Mesendoderm (in vitro differentiated cells): ENCODE measurements at regions not wholly inside any gene's neighbourhood (a gene's known extent, or its start where the extent isn't known, plus 50 kb on each side); places are given as distances from the start of the nearest gene placed in this dataset.
A peak's percentile ranks its signal among the peaks of the same experiment; 100 is the strongest.

Experiments
- DNase-seq: peaks from one replicate; pipeline ENCODE4 v3.0.0; 2013
- H2AK5ac ChIP-seq: 2 replicates; pipeline ENCODE4 v1.6.1; 2013; ENCODE audit warnings: low read length, inconsistent platforms
- H2BK120ac ChIP-seq: 2 replicates; pipeline ENCODE4 v1.6.1; 2013; ENCODE audit warnings: low read depth, mild to moderate bottlenecking, low read length, moderate library complexity, mixed read lengths
- H2BK15ac ChIP-seq: replicated peaks from 2 replicates; pipeline ENCODE4 v1.6.1; 2013; ENCODE audit warnings: low read depth, mild to moderate bottlenecking, moderate library complexity
- H2BK5ac ChIP-seq: 2 replicates; pipeline ENCODE4 v1.6.1; 2013; ENCODE audit warnings: low read length, inconsistent platforms
- H3K18ac ChIP-seq: 2 replicates; pipeline ENCODE4 v1.6.1; 2013; ENCODE audit warnings: mild to moderate bottlenecking, low read length, mixed read lengths
- H3K23ac ChIP-seq: one replicate; pipeline ENCODE4 v1.6.1; 2013; ENCODE audit warnings: low read length
- H3K27ac ChIP-seq: 2 replicates; pipeline ENCODE4 v1.5.1; 2013; ENCODE audit warnings: low read depth, mild to moderate bottlenecking, inconsistent platforms, low read length, moderate library complexity
- H3K27me3 ChIP-seq: 2 replicates; pipeline ENCODE4 v1.6.1; 2013; ENCODE audit warnings: low read length, control low read depth, mild to moderate bottlenecking, inconsistent platforms; ENCODE audit not compliant: insufficient read depth, poor library complexity
- H3K36me3 ChIP-seq: 2 replicates; pipeline ENCODE4 v1.6.1; 2013; ENCODE audit warnings: low read length, inconsistent platforms; ENCODE audit not compliant: control insufficient read depth, insufficient read depth
- H3K4ac ChIP-seq: one replicate; pipeline ENCODE4 v1.6.1; 2013; ENCODE audit warnings: low read depth, mild to moderate bottlenecking, low read length, moderate library complexity
- H3K4me1 ChIP-seq: 2 replicates; pipeline ENCODE4 v1.6.1; 2013; ENCODE audit warnings: low read depth, low read length, inconsistent platforms; ENCODE audit not compliant: control insufficient read depth
- H3K4me2 ChIP-seq: 2 replicates; pipeline ENCODE4 v1.6.1; 2013; ENCODE audit warnings: low read length
- H3K4me3 ChIP-seq: 2 replicates; pipeline ENCODE4 v1.5.1; 2013; ENCODE audit warnings: mild to moderate bottlenecking, low read length
- H3K56ac ChIP-seq: one replicate; pipeline ENCODE4 v1.6.1; 2013; ENCODE audit warnings: low read length
- H3K79me1 ChIP-seq: 2 replicates; pipeline ENCODE4 v1.6.1; 2013; ENCODE audit warnings: low read length, inconsistent platforms
- H3K79me2 ChIP-seq: 2 replicates; pipeline ENCODE4 v1.6.1; 2013; ENCODE audit warnings: mild to moderate bottlenecking, low read length; ENCODE audit not compliant: control insufficient read depth, insufficient read depth
- H3K9ac ChIP-seq: 2 replicates; pipeline ENCODE4 v1.6.1; 2013; ENCODE audit warnings: low read length, inconsistent platforms
- H4K5ac ChIP-seq: one replicate; pipeline ENCODE4 v1.6.1; 2013; ENCODE audit warnings: low read length
- H4K8ac ChIP-seq: one replicate; pipeline ENCODE4 v1.6.1; 2013; ENCODE audit warnings: low read depth, mild to moderate bottlenecking, control low read depth, low read length, moderate library complexity
- WGBS: extraction: QIAGEN DNeasy Blood & Tissue Kit; methylation state at CpG from one replicate; pipeline ENCODE4 v1.1.7; 2013; ENCODE audit warnings: low lambda C conversion rate, missing lambda C conversion rate; ENCODE audit not compliant: insufficient coverage; ENCODE audit errors: extremely low coverage; 5-methylcytosine and 5-hydroxymethylcytosine counted together

DNA sequence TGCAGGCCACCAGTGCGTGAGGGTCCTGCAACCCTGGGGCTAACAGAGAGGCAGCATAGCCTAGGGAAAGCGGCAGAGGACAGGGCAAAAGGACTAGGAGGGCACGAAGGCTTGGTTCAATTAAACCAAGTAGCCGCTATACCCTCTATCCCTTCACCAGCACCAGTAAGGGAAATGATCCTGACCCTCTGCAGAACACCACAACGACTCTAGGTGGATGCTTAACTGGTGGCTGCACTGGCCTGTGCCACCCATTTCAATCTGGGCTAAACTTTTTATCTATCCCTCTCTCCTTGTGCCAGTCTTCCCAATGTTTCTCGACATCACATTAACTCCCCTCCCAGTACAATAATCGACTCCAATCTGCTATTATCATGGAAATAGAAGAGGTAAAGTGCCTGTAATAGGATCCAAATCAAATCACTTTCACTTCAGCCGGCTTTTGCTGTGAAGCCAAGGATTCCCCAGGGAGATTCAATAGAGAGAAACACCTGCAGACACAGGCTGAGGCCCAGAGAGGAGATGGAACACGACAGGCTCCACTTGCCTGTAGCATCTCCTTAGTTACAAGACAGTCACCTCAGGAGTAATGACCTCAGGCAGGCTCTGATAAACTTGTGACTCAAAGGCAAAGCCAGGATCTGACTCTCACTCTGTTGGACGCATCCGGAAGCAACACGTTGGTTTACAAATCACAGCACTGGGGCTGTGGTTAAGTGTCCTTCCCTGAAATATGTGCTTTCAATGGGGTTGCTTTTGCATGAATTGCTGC lies 791.6 kb upstream of the ARRDC4 start:
- no peak overlapping the region for H3K27ac ChIP-seq
- no peak overlapping the region for H2BK5ac ChIP-seq
- H3K4me1 ChIP-seq = no peaks in the 10 kb centered on the region
- H3K36me3 ChIP-seq = no peaks in the 10 kb centered on the region
- H3K79me1 ChIP-seq = no peaks in the 10 kb centered on the region
- H2AK5ac ChIP-seq = no peak overlapping the region
- H3K4ac ChIP-seq = no peak overlapping the region
- no CpG with 5 or more reads among the region's 12 CpGs for WGBS
- no peak overlapping the region for H3K56ac ChIP-seq
- H3K27me3 ChIP-seq = no peaks in the 10 kb centered on the region
- H3K23ac ChIP-seq = no peak overlapping the region
- no peak overlapping the region for H3K18ac ChIP-seq
- no peak overlapping the region for H4K8ac ChIP-seq
- H3K9ac ChIP-seq = no peak overlapping the region
- peak; percentile 26 for DNase-seq
- no peak overlapping the region for H2BK120ac ChIP-seq
- H3K4me3 ChIP-seq = no peak overlapping the region
- H3K4me2 ChIP-seq = no peak overlapping the region
- no peaks in the 10 kb centered on the region for H3K79me2 ChIP-seq
- H2BK15ac ChIP-seq = no peak overlapping the region
- H4K5ac ChIP-seq = no peak overlapping the region

DNA sequence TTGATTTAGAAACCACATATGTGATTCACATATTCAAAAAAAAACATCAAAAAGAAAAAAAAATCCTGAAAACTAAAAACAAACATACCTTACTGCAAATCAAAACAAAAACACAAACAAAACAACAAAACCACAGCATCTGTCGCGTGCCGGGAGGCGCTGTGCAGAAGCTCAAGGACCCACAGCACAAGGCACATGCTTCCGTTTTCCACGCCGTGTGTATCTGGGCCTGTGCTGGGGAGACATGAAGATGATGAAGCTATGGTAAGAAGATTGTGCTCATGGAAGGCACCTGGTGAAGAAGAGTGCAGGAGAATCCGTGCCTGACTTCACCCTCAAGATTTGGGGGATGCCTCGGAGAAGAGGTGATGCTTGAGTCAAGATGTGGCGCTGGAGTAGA lies 788.9 kb upstream of the ARRDC4 start:
- H3K27me3 ChIP-seq = no peaks in the 10 kb centered on the region
- no peaks in the 10 kb centered on the region for H3K4me1 ChIP-seq
- H2BK5ac ChIP-seq = no peak overlapping the region
- H3K23ac ChIP-seq = no peak overlapping the region
- H3K56ac ChIP-seq = no peak overlapping the region
- H3K27ac ChIP-seq = no peak overlapping the region
- H3K4ac ChIP-seq = no peak overlapping the region
- no peaks in the 10 kb centered on the region for H3K36me3 ChIP-seq
- no peak for DNase-seq
- H4K8ac ChIP-seq = no peak overlapping the region
- no peak overlapping the region for H2AK5ac ChIP-seq
- H2BK120ac ChIP-seq = no peak overlapping the region
- H3K18ac ChIP-seq = no peak overlapping the region
- H3K4me2 ChIP-seq = no peak overlapping the region
- no peak overlapping the region for H3K9ac ChIP-seq
- no peaks in the 10 kb centered on the region for H3K79me1 ChIP-seq
- no peak overlapping the region for H4K5ac ChIP-seq
- H2BK15ac ChIP-seq = no peak overlapping the region
- H3K79me2 ChIP-seq = no peaks in the 10 kb centered on the region
- no peak overlapping the region for H3K4me3 ChIP-seq
- no CpG with 5 or more reads among the region's 10 CpGs for whole genome bisulfite sequencing

DNA sequence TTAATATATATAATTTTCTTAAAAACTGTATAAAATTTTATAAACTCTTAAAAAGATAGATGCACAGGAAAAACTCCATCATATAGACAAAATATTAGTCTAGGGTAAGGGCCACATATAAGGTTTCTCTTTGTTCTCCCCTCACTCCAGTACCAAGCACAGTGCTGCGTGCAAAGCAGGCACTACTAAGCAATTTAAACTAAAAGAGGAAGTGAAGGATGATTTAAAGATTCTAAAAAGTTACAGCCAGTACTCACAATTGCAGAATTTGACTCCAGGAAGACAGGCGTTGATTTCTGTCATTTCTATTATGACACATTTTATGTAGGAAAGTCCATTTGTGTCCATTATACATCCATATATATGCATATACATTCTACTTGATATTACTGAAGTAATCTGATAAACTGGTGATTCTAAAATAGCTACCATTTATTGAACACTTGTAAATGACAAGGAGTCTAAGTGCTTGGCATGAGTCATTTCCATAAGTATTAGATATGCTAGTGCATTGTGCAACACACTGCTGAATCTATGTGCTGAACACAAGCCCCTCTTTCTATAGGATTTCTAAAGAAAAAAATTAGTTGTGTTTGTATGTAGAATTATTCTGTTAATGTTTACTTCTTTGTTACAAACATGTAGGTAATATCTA lies 785.5 kb upstream of the ARRDC4 start:
- H4K5ac ChIP-seq = no peak overlapping the region
- H2BK5ac ChIP-seq = no peak overlapping the region
- H3K4me3 ChIP-seq = no peak overlapping the region
- DNase-seq = no peak
- no peaks in the 10 kb centered on the region for H3K4me1 ChIP-seq
- no peaks in the 10 kb centered on the region for H3K36me3 ChIP-seq
- no peak overlapping the region for H3K4ac ChIP-seq
- H3K79me2 ChIP-seq = no peaks in the 10 kb centered on the region
- no peak overlapping the region for H2BK15ac ChIP-seq
- H3K9ac ChIP-seq = no peak overlapping the region
- no peaks in the 10 kb centered on the region for H3K27me3 ChIP-seq
- no peak overlapping the region for H3K27ac ChIP-seq
- no CpG with 5 or more reads among the region's 2 CpGs for WGBS
- H3K4me2 ChIP-seq = no peak overlapping the region
- H3K56ac ChIP-seq = no peak overlapping the region
- no peak overlapping the region for H4K8ac ChIP-seq
- H3K18ac ChIP-seq = no peak overlapping the region
- no peak overlapping the region for H2AK5ac ChIP-seq
- H3K79me1 ChIP-seq = no peaks in the 10 kb centered on the region
- no peak overlapping the region for H3K23ac ChIP-seq
- H2BK120ac ChIP-seq = no peak overlapping the region

DNA sequence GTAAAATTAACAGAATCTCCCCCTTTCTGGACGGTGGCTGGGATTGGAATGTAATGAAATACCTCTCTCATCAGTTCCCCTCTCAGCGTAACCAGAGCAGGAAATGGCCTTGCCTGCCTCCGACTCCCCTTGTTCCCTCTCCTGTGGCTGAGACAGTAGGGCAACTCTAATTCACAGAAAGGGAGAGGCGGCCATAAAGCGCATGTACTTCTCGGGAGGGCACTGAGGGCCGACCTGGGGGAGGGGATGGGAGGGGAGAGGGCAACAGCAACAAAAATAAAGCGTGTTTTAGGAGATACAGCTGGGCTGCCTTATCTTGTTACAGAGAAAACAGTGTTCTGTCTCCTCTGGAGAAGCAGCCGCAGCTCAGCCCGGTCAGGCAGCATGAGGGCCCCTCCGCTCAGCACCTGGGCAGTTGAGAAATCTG lies 783.3 kb upstream of the ARRDC4 start:
- H3K23ac ChIP-seq = no peak overlapping the region
- peak overlapping the region; percentile 80 for H3K18ac ChIP-seq
- H3K4me1 ChIP-seq = no peaks in the 10 kb centered on the region
- H3K79me2 ChIP-seq = no peaks in the 10 kb centered on the region
- no peak overlapping the region for H2BK15ac ChIP-seq
- H2BK5ac ChIP-seq = no peak overlapping the region
- H3K4me2 ChIP-seq = no peak overlapping the region
- H3K27me3 ChIP-seq = no peaks in the 10 kb centered on the region
- no peak overlapping the region for H4K5ac ChIP-seq
- H2AK5ac ChIP-seq = no peak overlapping the region
- H3K4me3 ChIP-seq = no peak overlapping the region
- peak; percentile 81 for DNase-seq
- WGBS = no CpG with 5 or more reads among the region's 11 CpGs
- H3K36me3 ChIP-seq = no peaks in the 10 kb centered on the region
- peak overlapping the region; percentile 73 for H2BK120ac ChIP-seq
- H3K4ac ChIP-seq = no peak overlapping the region
- no peak overlapping the region for H3K27ac ChIP-seq
- H3K56ac ChIP-seq = peak overlapping the region; percentile 76
- H3K9ac ChIP-seq = no peak overlapping the region
- no peak overlapping the region for H4K8ac ChIP-seq
- no peaks in the 10 kb centered on the region for H3K79me1 ChIP-seq

DNA sequence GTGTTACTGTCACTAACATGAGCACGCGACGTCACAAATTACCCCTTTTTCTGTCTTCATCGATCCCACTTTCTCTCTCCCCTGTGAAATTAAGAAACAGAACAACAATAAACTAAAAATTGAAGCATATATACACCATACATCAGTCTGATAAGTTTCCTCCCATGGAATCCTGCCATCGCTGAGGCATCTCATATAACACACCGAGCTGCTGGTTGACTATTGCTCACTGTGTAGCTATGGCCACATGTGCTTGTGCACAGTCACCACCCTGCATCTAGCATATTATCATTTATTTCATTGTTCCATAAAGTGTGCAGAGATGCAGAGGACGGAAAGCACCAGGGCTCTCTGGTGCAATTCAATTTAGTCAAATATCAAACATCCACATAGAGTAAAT lies 777.9 kb upstream of the ARRDC4 start:
- H3K4ac ChIP-seq = no peak overlapping the region
- no peak overlapping the region for H4K8ac ChIP-seq
- H4K5ac ChIP-seq = no peak overlapping the region
- no peak overlapping the region for H2BK120ac ChIP-seq
- no CpG with 5 or more reads among the region's 7 CpGs for WGBS
- no peaks in the 10 kb centered on the region for H3K79me1 ChIP-seq
- H3K18ac ChIP-seq = no peak overlapping the region
- H3K23ac ChIP-seq = no peak overlapping the region
- H3K27me3 ChIP-seq = no peaks in the 10 kb centered on the region
- H3K4me3 ChIP-seq = no peak overlapping the region
- no peaks in the 10 kb centered on the region for H3K4me1 ChIP-seq
- no peak overlapping the region for H2BK15ac ChIP-seq
- H3K56ac ChIP-seq = no peak overlapping the region
- no peak for DNase-seq
- H2AK5ac ChIP-seq = no peak overlapping the region
- no peak overlapping the region for H3K27ac ChIP-seq
- no peak overlapping the region for H3K4me2 ChIP-seq
- H2BK5ac ChIP-seq = no peak overlapping the region
- H3K9ac ChIP-seq = no peak overlapping the region
- H3K79me2 ChIP-seq = no peaks in the 10 kb centered on the region
- no peaks in the 10 kb centered on the region for H3K36me3 ChIP-seq
